Osteocyte (in vitro differentiated cells): ENCODE measurements at regions not wholly inside any gene's neighbourhood (a gene's known extent, or its start where the extent isn't known, plus 50 kb on each side); places are given as distances from the start of the nearest gene placed in this dataset.
"Not testable (repeated sequence)": the region's sequence is repeated elsewhere in the genome, so short reads cannot be mapped to it uniquely, and the experiment has no call there.

Experiments used
- DNase-seq: peaks from one replicate; pipeline ENCODE4 v3.0.0; 2021; ENCODE audit warnings: mixed read lengths; ENCODE audit not compliant: unreplicated experiment; ENCODE audit errors: extremely low spot score
- H3K27ac Mint-ChIP-seq: one replicate; pipeline ENCODE4 v1.8.0; 2021; ENCODE audit warnings: mild to moderate bottlenecking, mixed read lengths; ENCODE audit not compliant: unreplicated experiment
- H3K27me3 Mint-ChIP-seq: one replicate; pipeline ENCODE4 v1.8.0; 2021; ENCODE audit warnings: mixed read lengths; ENCODE audit not compliant: unreplicated experiment
- H3K36me3 Mint-ChIP-seq: one replicate; pipeline ENCODE4 v1.8.0; 2021; ENCODE audit warnings: mixed read lengths; ENCODE audit not compliant: unreplicated experiment
- H3K4me1 Mint-ChIP-seq: one replicate; pipeline ENCODE4 v1.8.0; 2021; ENCODE audit warnings: mixed read lengths; ENCODE audit not compliant: unreplicated experiment
- H3K4me3 Mint-ChIP-seq: one replicate; pipeline ENCODE4 v1.8.0; 2021; ENCODE audit warnings: mild to moderate bottlenecking, moderate library complexity, mixed read lengths; ENCODE audit not compliant: unreplicated experiment
- H3K9me3 Mint-ChIP-seq: one replicate; pipeline ENCODE4 v1.8.0; 2021; ENCODE audit warnings: mixed read lengths; ENCODE audit not compliant: unreplicated experiment
- TF ChIP-seq, protein P1 (sequence below): fragments of 200-600 bp; sonication (generic); IDR thresholded peaks from 2 replicates; pipeline ENCODE4 v1.5.0; 2021; ENCODE audit warnings: antibody characterized with exemption, mild to moderate bottlenecking, moderate library complexity

DNA sequence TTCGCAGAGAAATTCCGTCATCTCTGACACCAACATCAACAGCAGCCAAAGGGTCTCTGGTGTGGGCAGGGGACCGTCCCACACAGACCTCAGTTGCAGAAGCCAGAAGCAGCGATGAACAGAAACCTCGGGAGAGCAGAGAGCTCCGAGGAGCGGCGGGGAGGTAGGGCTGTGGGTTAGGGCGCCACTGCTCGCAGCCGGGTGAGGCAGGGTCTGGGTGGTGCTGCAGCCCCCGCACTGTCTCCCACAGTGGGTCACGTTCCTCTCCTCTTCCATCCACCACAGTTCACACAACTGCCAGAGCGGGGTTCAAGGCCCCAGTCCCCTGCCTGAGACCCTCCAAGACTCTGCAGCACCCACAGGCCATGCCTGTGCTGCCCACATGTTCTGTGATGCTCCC lies 99.9 kb downstream of the OLFM1 start:
- H3K27ac Mint-ChIP-seq, result no peak overlapping the region
- no peak overlapping the region for H3K4me3 Mint-ChIP-seq
- no peaks in the 10 kb centered on the region for H3K4me1 Mint-ChIP-seq
- TF ChIP-seq, protein P1, sequence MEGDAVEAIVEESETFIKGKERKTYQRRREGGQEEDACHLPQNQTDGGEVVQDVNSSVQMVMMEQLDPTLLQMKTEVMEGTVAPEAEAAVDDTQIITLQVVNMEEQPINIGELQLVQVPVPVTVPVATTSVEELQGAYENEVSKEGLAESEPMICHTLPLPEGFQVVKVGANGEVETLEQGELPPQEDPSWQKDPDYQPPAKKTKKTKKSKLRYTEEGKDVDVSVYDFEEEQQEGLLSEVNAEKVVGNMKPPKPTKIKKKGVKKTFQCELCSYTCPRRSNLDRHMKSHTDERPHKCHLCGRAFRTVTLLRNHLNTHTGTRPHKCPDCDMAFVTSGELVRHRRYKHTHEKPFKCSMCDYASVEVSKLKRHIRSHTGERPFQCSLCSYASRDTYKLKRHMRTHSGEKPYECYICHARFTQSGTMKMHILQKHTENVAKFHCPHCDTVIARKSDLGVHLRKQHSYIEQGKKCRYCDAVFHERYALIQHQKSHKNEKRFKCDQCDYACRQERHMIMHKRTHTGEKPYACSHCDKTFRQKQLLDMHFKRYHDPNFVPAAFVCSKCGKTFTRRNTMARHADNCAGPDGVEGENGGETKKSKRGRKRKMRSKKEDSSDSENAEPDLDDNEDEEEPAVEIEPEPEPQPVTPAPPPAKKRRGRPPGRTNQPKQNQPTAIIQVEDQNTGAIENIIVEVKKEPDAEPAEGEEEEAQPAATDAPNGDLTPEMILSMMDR, result no peak
- no peaks in the 10 kb centered on the region for H3K9me3 Mint-ChIP-seq
- no peak for DNase-seq
- peaks cover 2% of the 10 kb centered on the region for H3K27me3 Mint-ChIP-seq
- H3K36me3 Mint-ChIP-seq, result no peaks in the 10 kb centered on the region

DNA sequence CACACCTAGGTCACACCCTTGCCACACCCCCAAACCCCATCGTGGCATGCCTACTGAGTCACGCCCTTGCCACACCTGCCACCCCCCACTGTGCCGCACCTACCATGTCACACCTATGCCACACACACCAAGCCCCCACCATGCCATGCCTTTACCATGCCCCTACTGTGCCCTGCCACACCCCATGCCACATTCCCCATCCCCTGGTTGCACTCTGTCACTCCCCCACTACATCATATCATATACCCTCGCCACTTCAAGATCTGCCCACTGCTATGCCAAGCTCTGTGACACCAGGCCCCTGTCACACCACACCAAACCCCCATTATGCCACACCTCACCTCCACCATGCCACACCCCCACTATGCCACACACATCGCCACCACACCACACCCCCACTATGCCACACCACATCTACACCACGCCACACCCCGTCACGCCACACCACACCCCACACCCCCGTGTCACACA lies 101.2 kb downstream of the OLFM1 start:
- H3K4me3 Mint-ChIP-seq, result no peak overlapping the region
- H3K27ac Mint-ChIP-seq, result no peak overlapping the region
- DNase-seq, result no peak
- no peaks in the 10 kb centered on the region for H3K4me1 Mint-ChIP-seq
- TF ChIP-seq, protein P1, result no peak
- H3K9me3 Mint-ChIP-seq, result no peaks in the 10 kb centered on the region
- peaks cover 2% of the 10 kb centered on the region for H3K27me3 Mint-ChIP-seq
- H3K36me3 Mint-ChIP-seq, result no peaks in the 10 kb centered on the region

GRCh38 chr9:135189497-135189896 lies 102.0 kb downstream of the OLFM1 start:
- no peak overlapping the region for H3K27ac Mint-ChIP-seq
- no peak for DNase-seq
- H3K9me3 Mint-ChIP-seq, result no peaks in the 10 kb centered on the region
- H3K27me3 Mint-ChIP-seq, result peaks cover 2% of the 10 kb centered on the region
- H3K36me3 Mint-ChIP-seq, result no peaks in the 10 kb centered on the region
- TF ChIP-seq, protein P1, result no peak
- H3K4me3 Mint-ChIP-seq, result no peak overlapping the region
- no peaks in the 10 kb centered on the region for H3K4me1 Mint-ChIP-seq

DNA sequence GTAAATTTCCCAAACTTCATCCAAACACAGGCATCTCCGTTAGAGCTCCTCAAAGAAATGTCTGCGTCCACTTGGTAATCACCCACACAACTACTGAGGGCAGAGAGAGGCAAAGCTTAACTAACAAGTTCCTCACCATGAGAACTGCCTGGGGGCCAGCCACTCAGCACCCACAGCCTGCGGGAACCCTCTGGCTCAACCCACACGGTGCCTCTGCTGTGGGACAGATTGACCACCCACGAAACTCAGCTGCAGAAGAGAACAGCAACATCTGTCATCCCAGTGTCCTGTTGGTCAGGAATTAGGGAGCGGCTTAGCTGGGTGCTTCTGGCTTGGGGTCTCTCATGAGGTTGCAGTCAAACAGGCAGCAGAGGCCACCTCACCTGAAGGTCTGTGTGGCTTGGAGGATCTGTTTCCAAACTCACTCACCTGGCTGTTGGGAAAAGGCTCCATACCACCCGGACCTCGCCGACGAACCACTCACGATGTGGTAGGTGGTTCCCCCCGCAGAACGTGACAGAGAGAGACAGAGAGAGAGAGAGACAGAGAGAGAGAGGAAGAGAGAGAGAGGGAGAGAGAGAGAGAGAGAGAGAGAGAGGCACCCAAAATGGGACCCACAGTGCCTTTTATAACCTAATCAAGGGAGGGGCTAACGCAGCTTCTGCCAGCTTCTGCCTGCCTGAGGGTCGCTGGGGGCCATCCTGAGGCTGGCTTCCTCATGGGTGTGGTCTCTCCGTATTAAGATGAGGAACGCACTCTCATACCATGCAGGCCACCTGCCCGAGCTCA lies 103.5 kb downstream of the OLFM1 start:
- TF ChIP-seq, protein P1, result no peak
- no peak for DNase-seq
- H3K27me3 Mint-ChIP-seq, result peaks cover 2% of the 10 kb centered on the region

GRCh38 chr9:135192686-135193085 lies 105.2 kb downstream of the OLFM1 start:
- no peak overlapping the region for H3K4me3 Mint-ChIP-seq
- TF ChIP-seq, protein P1, result no peak
- H3K36me3 Mint-ChIP-seq, result no peaks in the 10 kb centered on the region
- H3K27ac Mint-ChIP-seq, result no peak overlapping the region
- H3K4me1 Mint-ChIP-seq, result no peaks in the 10 kb centered on the region
- H3K9me3 Mint-ChIP-seq, result no peaks in the 10 kb centered on the region
- peaks cover 2% of the 10 kb centered on the region for H3K27me3 Mint-ChIP-seq
- DNase-seq, result no peak

More for the DNA sequence above, 103.5 kb downstream of the OLFM1 start:
- Mint-ChIP-seq H3K4me1 (no peaks in the 10 kb centered on the region), H3K36me3 (no peaks in the 10 kb centered on the region), H3K9me3 (no peaks in the 10 kb centered on the region), H3K27ac (no peak overlapping the region), H3K4me3 (no peak overlapping the region)

DNA sequence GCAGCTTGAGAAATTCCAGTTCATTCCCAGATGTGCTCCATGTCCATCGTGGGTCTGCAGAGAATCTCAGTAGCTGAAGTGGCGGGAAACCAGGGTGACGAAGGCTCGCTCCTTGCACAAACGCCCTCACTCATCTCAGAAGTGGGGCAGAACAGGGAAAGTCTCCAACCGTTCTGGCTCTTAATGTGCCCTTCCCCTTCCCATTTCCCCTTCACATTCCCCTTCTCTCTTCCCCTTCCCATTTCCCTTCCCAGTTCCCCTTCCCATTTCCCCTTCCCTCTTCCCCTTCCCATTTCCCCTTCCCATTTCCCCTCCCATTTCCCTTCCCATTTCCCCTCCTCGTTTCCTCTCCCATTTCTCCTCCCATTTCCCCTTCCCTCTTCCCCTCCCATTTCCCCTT lies 108.5 kb downstream of the OLFM1 start:
- H3K4me1 Mint-ChIP-seq, H3K27ac Mint-ChIP-seq, H3K27me3 Mint-ChIP-seq, H3K9me3 Mint-ChIP-seq, DNase-seq, H3K4me3 Mint-ChIP-seq, H3K36me3 Mint-ChIP-seq: not testable (repeated sequence)
